HCT116 (cell line): ENCODE measurements at regions not wholly inside any gene's neighbourhood (a gene's known extent, or its start where the extent isn't known, plus 50 kb on each side); places are given as distances from the start of the nearest gene placed in this dataset.
"Not testable (repeated sequence)": the region's sequence is repeated elsewhere in the genome, so short reads cannot be mapped to it uniquely, and the experiment has no call there.

Experiments used
- ATAC-seq: fragments of 200-7000 bp; cut with Tn5 transposase; 2 replicates; pipeline ENCODE4 v1.9.1; 2020; ENCODE audit warnings: mild to moderate bottlenecking, moderate library complexity
- BruUV-seq: library from RNA; stranded (reverse); fragments of 400-500 nt; replicated peaks from 2 replicates; lab custom pipeline; 2021; lab: Mats Ljungman, UMichigan
- CTCF ChIA-PET: fragments of 300-600 bp; sonication (Branson Sonifier 250); formaldehyde crosslinking; loops from one replicate; lab custom pipeline; 2021; ENCODE audit warnings: antibody characterized with exemption; lab: Charles Lee
- POLR2A ChIA-PET: fragments of 300-600, 350-600 bp; sonication (Branson Sonifier 250); formaldehyde crosslinking; loops from one replicate; lab custom pipeline; 2021; ENCODE audit warnings: antibody characterized with exemption; lab: Charles Lee
- RAD21 ChIA-PET, 2 experiments: fragments of 300-600 bp; sonication (Branson Sonifier 250); formaldehyde crosslinking; loops; one replicate each; lab custom pipeline; 2023; ENCODE audit warnings: low total read pairs in 2 of 2; ENCODE audit not compliant: uncharacterized antibody in 2 of 2, unreplicated experiment in 2 of 2, low non-redundant PET in 1 of 2; lab: Charles Lee
- DNase-seq: peaks from one replicate; pipeline ENCODE4 v3.0.0-alpha.2; 2010; ENCODE audit warnings: low read depth, low spot score
- H2AFZ ChIP-seq: fragments of 200-600 bp; shearing (Covaris generic), sonication (generic); 2 replicates; pipeline ENCODE4 v1.6.1; 2017; ENCODE audit warnings: low read depth, mixed run types, mixed read lengths, antibody characterized with exemption, low read length; ENCODE audit not compliant: poor library complexity, severe bottlenecking
- H3K27ac ChIP-seq: 2 replicates; pipeline ENCODE4 v1.5.1; 2012; ENCODE audit warnings: low read depth, low read length
- H3K27me3 ChIP-seq: fragments of 200-600 bp; sonication (generic); 2 replicates; pipeline ENCODE4 v1.6.1; 2016; ENCODE audit warnings: mixed run types, low read length, mixed read lengths; ENCODE audit not compliant: insufficient read depth
- H3K36me3 ChIP-seq, 2 experiments: fragments of 200-500 bp in 1 of 2; fragments of 200-600 bp in 1 of 2; sonication (Bioruptor generic) in 1 of 2; sonication (generic) in 1 of 2; 2 replicates each; pipeline versions ENCODE4 v1.5.1 to v1.6.1; 2014 to 2016; ENCODE audit warnings: low read length in 2 of 2, inconsistent platforms in 1 of 2, mixed read lengths in 1 of 2, mixed run types in 1 of 2; ENCODE audit not compliant: insufficient read depth in 2 of 2, control insufficient read depth in 1 of 2
- H3K4me1 ChIP-seq, 2 experiments: fragments of 200-600 bp in 1 of 2; sonication (generic) in 1 of 2; 2 replicates each; pipeline versions ENCODE4 v1.5.1 to v1.6.1; 2012 to 2017; ENCODE audit warnings: low read length in 2 of 2, inconsistent platforms in 1 of 2, mild to moderate bottlenecking in 1 of 2, mixed read lengths in 1 of 2, mixed run types in 1 of 2, moderate library complexity in 1 of 2; ENCODE audit not compliant: insufficient read depth in 2 of 2, control insufficient read depth in 1 of 2
- H3K4me2 ChIP-seq: fragments of 200-600 bp; sonication (generic); 2 replicates; pipeline ENCODE4 v1.6.1; 2017; ENCODE audit warnings: mixed run types, low read length, mixed read lengths
- H3K4me3 ChIP-seq, 2 experiments: fragments of 200-600 bp in 1 of 2; sonication (generic) in 1 of 2; replicated peaks in 1 of 2; 2 replicates each; pipeline ENCODE4 v1.5.1; 2011 to 2016; ENCODE audit warnings: low read length in 2 of 2, control low read depth in 1 of 2, low read depth in 1 of 2, mild to moderate bottlenecking in 1 of 2, mixed read lengths in 1 of 2, mixed run types in 1 of 2
- H3K79me2 ChIP-seq: fragments of 200-600 bp; sonication (generic); 2 replicates; pipeline ENCODE4 v1.6.1; 2017; ENCODE audit warnings: mild to moderate bottlenecking, mixed run types, low read length, moderate library complexity, mixed read lengths; ENCODE audit not compliant: insufficient read depth
- H3K9ac ChIP-seq: fragments of 200-600 bp; sonication (generic); 2 replicates; pipeline ENCODE4 v1.6.1; 2016; ENCODE audit warnings: low read length, mixed read lengths
- H3K9me2 ChIP-seq: fragments of 200-600 bp; sonication (generic), shearing (Covaris generic); 2 replicates; pipeline ENCODE4 v1.6.1; 2017; ENCODE audit warnings: mixed run types, mild to moderate bottlenecking, moderate library complexity; ENCODE audit not compliant: insufficient read depth
- H3K9me3 ChIP-seq, 2 experiments: fragments of 200-500 bp in 1 of 2; fragments of 200-600 bp in 1 of 2; sonication (Bioruptor generic) in 1 of 2; sonication (generic) in 1 of 2; 2 replicates each; pipeline ENCODE4 v1.6.1; 2014 to 2017; ENCODE audit warnings: low read length in 2 of 2, mixed read lengths in 2 of 2, inconsistent platforms in 1 of 2, low read depth in 1 of 2, mild to moderate bottlenecking in 1 of 2, mixed run types in 1 of 2, moderate library complexity in 1 of 2; ENCODE audit not compliant: control insufficient read depth in 1 of 2, insufficient read depth in 1 of 2
- H4K20me1 ChIP-seq: fragments of 200-600 bp; sonication (generic), shearing (Covaris generic); 2 replicates; pipeline ENCODE4 v1.6.1; 2017; ENCODE audit warnings: mixed run types, mild to moderate bottlenecking, moderate library complexity; ENCODE audit not compliant: insufficient read depth
- ATF3 ChIP-seq: IDR thresholded peaks from 2 replicates; pipeline ENCODE4 v1.6.1; 2012
- CBX3 ChIP-seq: IDR thresholded peaks from 2 replicates; pipeline ENCODE4 v1.6.1; 2012; ENCODE audit warnings: low read depth
- CEBPB ChIP-seq: IDR thresholded peaks from 2 replicates; pipeline ENCODE4 v1.6.1; 2012; ENCODE audit warnings: low read depth
- CTCF ChIP-seq, 3 experiments: fragments of 200-600 bp in 1 of 3; sonication (generic) in 1 of 3; IDR thresholded peaks in 2 of 3; conservative IDR thresholded peaks in 1 of 3; 2 replicates each; pipeline ENCODE4 v1.5.1; 2012 to 2017; ENCODE audit warnings: low read depth in 2 of 3, low read length in 2 of 3, antibody characterized with exemption in 1 of 3, borderline replicate concordance in 1 of 3, control low read depth in 1 of 3, mild to moderate bottlenecking in 1 of 3, mixed read lengths in 1 of 3, mixed run types in 1 of 3, moderate library complexity in 1 of 3; ENCODE audit not compliant: insufficient read depth in 1 of 3
- EZH2 ChIP-seq: fragments of 200-600 bp; sonication (generic); IDR thresholded peaks from 2 replicates; pipeline ENCODE4 v1.6.1; 2017; ENCODE audit warnings: antibody characterized with exemption, mixed run types
- EZH2phosphoT487 ChIP-seq: fragments of 200-600 bp; IDR thresholded peaks from 2 replicates; pipeline ENCODE4 v1.6.1; 2018; ENCODE audit warnings: antibody characterized with exemption, borderline replicate concordance
- FOSL1 ChIP-seq: IDR thresholded peaks from 2 replicates; pipeline ENCODE4 v1.6.1; 2012; ENCODE audit warnings: low read depth
- MAX ChIP-seq: IDR thresholded peaks from 2 replicates; pipeline ENCODE4 v1.6.1; 2012
- POLR2A ChIP-seq: IDR thresholded peaks from 2 replicates; pipeline ENCODE4 v1.7.0; 2011; ENCODE audit warnings: borderline replicate concordance; ENCODE audit not compliant: insufficient read depth, insufficient read length; ENCODE audit errors: extremely low read depth
- RAD21 ChIP-seq: IDR thresholded peaks from 2 replicates; pipeline ENCODE4 v1.6.1; 2012; ENCODE audit warnings: low read depth, mild to moderate bottlenecking
- SP1 ChIP-seq: IDR thresholded peaks from 2 replicates; pipeline ENCODE4 v1.6.1; 2012; ENCODE audit warnings: low read depth
- SRF ChIP-seq: IDR thresholded peaks from 2 replicates; pipeline ENCODE4 v1.6.1; 2012; ENCODE audit warnings: low read depth
- ZFX ChIP-seq: fragments of 450-650 bp; IDR thresholded peaks from 2 replicates; pipeline ENCODE4 v1.6.1; 2017
- ZNF274 ChIP-seq: fragments of 200-500 bp; sonication (Bioruptor generic); IDR thresholded peaks from 2 replicates; pipeline ENCODE4 v1.6.1; 2014; ENCODE audit warnings: mild to moderate bottlenecking, low read depth, low read length, inconsistent platforms
- intact Hi-C: fragments of 100-400 bp; cut with micrococcal nuclease; formaldehyde crosslinking; loops from 2 replicates; pipeline ENCODE4 v1.10.0; 2022

- RAD21 ChIA-PET = no interaction called here
- Histone ChIP-seq H3K4me2 (no peak overlapping the region), H3K27ac (no peak overlapping the region)
Observed at GRCh38 chr4:45467157-45467556, 656.7 kb downstream of the GABRG1 start.

GRCh38 chr4:45460157-45460556 lies 663.7 kb downstream of the GABRG1 start:
- ATAC-seq, H3K27ac ChIP-seq, H3K4me3 ChIP-seq, H3K9me2 ChIP-seq, H2AFZ ChIP-seq, intact Hi-C loops, BruUV-seq, H4K20me1 ChIP-seq, RAD21 ChIA-PET, CTCF ChIA-PET, H3K79me2 ChIP-seq, H3K4me1 ChIP-seq, H3K4me2 ChIP-seq, POLR2A ChIA-PET, H3K9me3 ChIP-seq, H3K9ac ChIP-seq, H3K36me3 ChIP-seq, DNase-seq, H3K27me3 ChIP-seq: not testable (repeated sequence)

More at GRCh38 chr4:45467157-45467556, 656.7 kb downstream of the GABRG1 start:
- intact Hi-C loops = no loop called here
- no peaks in the 10 kb centered on the region for H3K9me2 ChIP-seq
- peaks cover 5 to 17% of the 10 kb centered on the region in 2 experiments; a peak in 2 of 4 replicates for H3K9me3 ChIP-seq
- H3K4me1 ChIP-seq = no peaks in the 10 kb centered on the region
- CTCF ChIA-PET = no interaction called here
- TF ChIP-seq MAX = no peak
- no peak for TF ChIP-seq CEBPB
- TF ChIP-seq POLR2A = no peak
- TF ChIP-seq SRF = no peak
- no peak for TF ChIP-seq ZNF274
- TF ChIP-seq RAD21 = no peak
- no peak for TF ChIP-seq ATF3
- no peak for TF ChIP-seq SP1
- TF ChIP-seq ZFX = no peak
- TF ChIP-seq FOSL1 = no peak
- no peak for TF ChIP-seq EZH2
- TF ChIP-seq EZH2phosphoT487 = no peak
- TF ChIP-seq CBX3 = no peak
- no peak for TF ChIP-seq CTCF (IDR thresholded peaks at IDR 0.05 in 2 of 3, conservative IDR thresholded peaks at IDR 0.05 in 1 of 3; ENCODE audit: borderline replicate concordance in 1 of 3, insufficient read depth in 1 of 3, low read depth in 2 of 3, low read length in 2 of 3)
- TF ChIP-seq, all 23 proteins: peak for 0
- Histone ChIP-seq H3K4me3 (no peak overlapping the region), H2AFZ (no peak overlapping the region), H3K36me3 (no peaks in the 10 kb centered on the region), H3K27me3 (no peaks in the 10 kb centered on the region), H3K79me2 (no peaks in the 10 kb centered on the region), H4K20me1 (no peaks in the 10 kb centered on the region), H3K9ac (no peak overlapping the region)
- POLR2A ChIA-PET = no interaction called here
- DNase-seq (no peak), ATAC-seq (no peak)
- no TSS peak for BruUV-seq
